GM12878 (cell line): ENCODE measurements at regions not wholly inside any gene's neighbourhood (a gene's known extent, or its start where the extent isn't known, plus 50 kb on each side); places are given as distances from the start of the nearest gene placed in this dataset.

Experiments
- ATAC-seq: fragments of 200-7000 bp; cut with Tn5 transposase; 3 replicates; pipeline ENCODE4 v1.9.1; 2020; ENCODE audit warnings: mild to moderate bottlenecking, moderate library complexity
- BruUV-seq: library from RNA; stranded (reverse); fragments of 400-500 nt; replicated peaks from 2 replicates; lab custom pipeline; 2021; lab: Mats Ljungman, UMichigan
- CTCF ChIA-PET: fragments of 300-600 bp; sonication (Branson Sonifier 250); formaldehyde crosslinking; extraction: SDS; loops from one replicate; lab custom pipeline; 2021; ENCODE audit warnings: inconsistent platforms; lab: Yijun Ruan, JAX
- POLR2A ChIA-PET: fragments of 350-600 bp; formaldehyde crosslinking; extraction: SDS; loops from one replicate; lab custom pipeline; 2021; ENCODE audit warnings: inconsistent platforms; lab: Charles Lee
- RAD21 ChIA-PET: fragments of 300-600 bp; sonication (Branson Sonifier 250); formaldehyde crosslinking; loops from one replicate; lab custom pipeline; 2023; ENCODE audit warnings: antibody characterized with exemption; ENCODE audit not compliant: unreplicated experiment; lab: Charles Lee
- SMC1A ChIA-PET: fragments of 300-600 bp; sonication (Branson Sonifier 250); formaldehyde crosslinking; loops from one replicate; lab custom pipeline; 2023; ENCODE audit not compliant: unreplicated experiment, uncharacterized antibody; lab: Charles Lee
- DNase-seq: peaks from one replicate; pipeline ENCODE4 v3.0.0-alpha.2; 2011; ENCODE audit warnings: low read depth, low spot score
- FAIRE-seq: peaks from 3 replicates; lab custom pipeline; 2011; peaks lifted over from hg19 to GRCh38; lab: Jason Lieb, UNC
- H2AFZ ChIP-seq: 2 replicates; pipeline ENCODE4 v1.6.0; 2011; ENCODE audit warnings: low read depth, low read length, control low read depth; ENCODE audit not compliant: control insufficient read depth
- H3K27ac ChIP-seq: 2 replicates; pipeline ENCODE4 v1.5.1; 2011; ENCODE audit warnings: control low read depth; ENCODE audit not compliant: control insufficient read depth, insufficient read depth
- H3K27me3 ChIP-seq, 2 experiments: replicated peaks in 1 of 2; 2 replicates each; pipeline versions ENCODE4 v1.6.0 to v1.6.1; 2011; ENCODE audit warnings: low read length in 1 of 2; ENCODE audit not compliant: control insufficient read depth in 2 of 2, insufficient read depth in 2 of 2
- H3K36me3 ChIP-seq, 2 experiments: 2 replicates each; pipeline ENCODE4 v1.5.1; 2011; ENCODE audit warnings: low read length in 1 of 2; ENCODE audit not compliant: control insufficient read depth in 2 of 2, insufficient read depth in 2 of 2
- H3K4me1 ChIP-seq: 2 replicates; pipeline ENCODE4 v1.6.1; 2011; ENCODE audit warnings: mild to moderate bottlenecking, low read length, moderate library complexity, mixed read lengths; ENCODE audit not compliant: control insufficient read depth, insufficient read depth
- H3K4me2 ChIP-seq: 2 replicates; pipeline ENCODE4 v1.6.0; 2011; ENCODE audit warnings: control low read depth; ENCODE audit not compliant: control insufficient read depth, insufficient read depth
- H3K4me3 ChIP-seq: fragments of 200-600 bp; sonication (generic); 2 replicates; pipeline ENCODE4 v1.5.1; 2016
- H3K79me2 ChIP-seq: 2 replicates; pipeline ENCODE4 v1.6.0; 2011; ENCODE audit warnings: low read length; ENCODE audit not compliant: control insufficient read depth, insufficient read depth
- H3K9ac ChIP-seq: 2 replicates; pipeline ENCODE4 v1.8.0; 2011; ENCODE audit warnings: low read length, control low read depth, mixed read lengths; ENCODE audit not compliant: control insufficient read depth, insufficient read depth
- H3K9me3 ChIP-seq: replicated peaks from 3 replicates; pipeline ENCODE4 v1.5.1; 2011; ENCODE audit warnings: mild to moderate bottlenecking, low read length; ENCODE audit not compliant: control insufficient read depth, insufficient read depth
- H4K20me1 ChIP-seq: 2 replicates; pipeline ENCODE4 v1.6.0; 2011; ENCODE audit not compliant: control insufficient read depth, insufficient read depth
- ATF3 ChIP-seq: IDR thresholded peaks from 2 replicates; pipeline ENCODE4 v1.6.1; 2011; ENCODE audit warnings: low read depth, mild to moderate bottlenecking, low read length, moderate library complexity, borderline replicate concordance; ENCODE audit errors: extremely low read depth
- ATF7 ChIP-seq: fragments of 450-650 bp; IDR thresholded peaks from 2 replicates; pipeline ENCODE4 v1.6.1; 2016; ENCODE audit warnings: low read depth, mild to moderate bottlenecking
- ELK1 ChIP-seq: IDR thresholded peaks from 2 replicates; pipeline ENCODE4 v1.6.1; 2012; ENCODE audit warnings: low read depth, low read length, improper control_type of control experiment
- IRF3 ChIP-seq: fragments of 450-650 bp; IDR thresholded peaks from 2 replicates; pipeline ENCODE4 v1.6.1; 2014; ENCODE audit warnings: mild to moderate bottlenecking
- RAD21 ChIP-seq: IDR thresholded peaks from 2 replicates; pipeline ENCODE4 v1.6.1; 2011; ENCODE audit warnings: mild to moderate bottlenecking, low read depth, low read length, moderate library complexity; ENCODE audit not compliant: insufficient read depth
- RBBP5 ChIP-seq: fragments of 200-600 bp; sonication (generic); conservative IDR thresholded peaks from 2 replicates; pipeline ENCODE4 v1.6.1; 2016
- SMARCA5 ChIP-seq: fragments of 450-650 bp; IDR thresholded peaks from 2 replicates; pipeline ENCODE4 v1.6.1; 2017; ENCODE audit warnings: mild to moderate bottlenecking
- SMC3 ChIP-seq: IDR thresholded peaks from 2 replicates; pipeline ENCODE4 v1.6.1; 2011; ENCODE audit warnings: low read length, improper control_type of control experiment, borderline replicate concordance
- SREBF2 ChIP-seq: IDR thresholded peaks from 2 replicates; pipeline ENCODE4 v1.6.1; 2012; ENCODE audit warnings: mild to moderate bottlenecking, low read length
- SUPT20H ChIP-seq: IDR thresholded peaks from 2 replicates; pipeline ENCODE4 v1.6.1; 2011; ENCODE audit warnings: low read depth, mild to moderate bottlenecking, low read length, moderate library complexity, borderline replicate concordance; ENCODE audit not compliant: control insufficient read depth
- TAF1 ChIP-seq: IDR thresholded peaks from 2 replicates; pipeline ENCODE4 v1.6.1; 2011; ENCODE audit warnings: mild to moderate bottlenecking, low read depth, low read length, borderline replicate concordance
- TARDBP ChIP-seq: IDR thresholded peaks from 2 replicates; pipeline ENCODE4 v1.6.1; 2016; ENCODE audit warnings: borderline replicate concordance
- ZNF217 ChIP-seq: fragments of 450-650 bp; IDR thresholded peaks from 2 replicates; pipeline ENCODE4 v1.6.1; 2017; ENCODE audit warnings: antibody characterized with exemption, mild to moderate bottlenecking
- ZNF24 ChIP-seq: fragments of 450-650 bp; IDR thresholded peaks from 2 replicates; pipeline ENCODE4 v1.6.1; 2017; ENCODE audit warnings: antibody characterized with exemption, mild to moderate bottlenecking
- ZNF274 ChIP-seq: IDR thresholded peaks from one replicate; pipeline ENCODE4 v1.8.0; 2011; ENCODE audit not compliant: insufficient read length, insufficient read depth
- WGBS: methylation state at CpG from one replicate; pipeline ENCODE4 v1.1.6; 2016; ENCODE audit warnings: low lambda C conversion rate; ENCODE audit not compliant: insufficient replicate concordance, insufficient coverage; ENCODE audit errors: missing lambda C conversion rate; 5-methylcytosine and 5-hydroxymethylcytosine counted together
- in situ Hi-C: fragments of 300-500 bp; cut with MboI; formaldehyde crosslinking; loops from 9 replicates; pipeline ENCODE4 v1.14.3; 2018; ENCODE audit warnings: mixed read lengths
- intact Hi-C: fragments of 100-400 bp; cut with micrococcal nuclease; formaldehyde crosslinking; loops from one replicate; pipeline ENCODE4 v1.14.2; 2022; ENCODE audit not compliant: unreplicated experiment
- TF ChIP-seq, protein P1 (sequence below): IDR thresholded peaks from 2 replicates; pipeline ENCODE4 v1.6.1; 2011; ENCODE audit warnings: borderline replicate concordance, low read depth, mild to moderate bottlenecking, moderate library complexity, mixed read lengths, low read length; ENCODE audit not compliant: insufficient read depth; ENCODE audit errors: extremely low read length

DNA sequence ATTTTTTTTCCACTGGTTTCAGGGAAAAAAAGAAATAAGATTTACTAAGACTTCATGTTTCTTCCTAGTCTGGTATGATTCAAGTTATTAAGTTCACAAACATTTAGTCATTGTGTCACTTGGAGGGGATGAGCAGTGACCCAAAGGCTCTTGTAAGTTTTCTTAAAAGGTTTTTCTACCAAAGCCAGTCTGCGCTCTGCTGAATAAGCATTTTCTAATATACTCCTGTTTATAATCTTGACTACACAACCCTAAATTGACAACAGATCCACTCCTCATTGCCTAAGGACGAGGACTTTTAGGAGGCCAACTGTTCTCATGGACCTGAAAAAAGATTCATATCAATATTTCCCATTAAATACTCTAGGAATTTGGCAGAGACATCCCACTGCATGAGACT lies 161.1 kb upstream of the TLL1 start (continued):
- TF ChIP-seq SUPT20H: no peak
- TF ChIP-seq, all 136 proteins: peak for 0

DNA sequence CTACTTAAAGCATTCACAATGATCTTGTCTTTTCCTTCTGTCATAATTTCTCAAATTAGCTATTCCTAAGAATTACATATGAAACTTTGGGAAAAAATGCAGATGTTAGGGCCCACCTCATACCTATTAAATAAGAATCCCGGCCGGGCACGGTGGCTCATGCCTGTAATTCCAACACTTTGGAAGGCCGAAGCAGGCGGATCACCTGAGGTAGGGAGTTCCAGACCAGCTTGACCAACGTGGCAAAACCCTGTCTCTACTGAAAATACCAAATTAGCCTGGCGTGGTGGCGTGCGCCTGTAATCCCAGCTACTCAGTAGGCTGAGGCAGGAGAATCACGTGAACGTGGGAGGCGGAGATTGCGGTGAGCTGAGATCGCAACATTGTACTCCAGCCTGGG lies 158.4 kb upstream of the TLL1 start:
- ChIA-PET SMC1A (interaction anchor here (0.7 kb wide), 1 partner anchor 15 kb away, joined by 3 read pairs; no protein-coding TSS in a partner anchor), POLR2A (no interaction called here), CTCF (no interaction called here), RAD21 (no interaction called here)
- no peaks in the 10 kb centered on the region for H3K9me3 ChIP-seq
- no peak overlapping the region for H2AFZ ChIP-seq
- H4K20me1 ChIP-seq: no peaks in the 10 kb centered on the region
- H3K27me3 ChIP-seq: no peaks in the 10 kb centered on the region
- H3K4me3 ChIP-seq: no peak overlapping the region
- H3K4me1 ChIP-seq: no peaks in the 10 kb centered on the region
- TF ChIP-seq, protein P1, sequence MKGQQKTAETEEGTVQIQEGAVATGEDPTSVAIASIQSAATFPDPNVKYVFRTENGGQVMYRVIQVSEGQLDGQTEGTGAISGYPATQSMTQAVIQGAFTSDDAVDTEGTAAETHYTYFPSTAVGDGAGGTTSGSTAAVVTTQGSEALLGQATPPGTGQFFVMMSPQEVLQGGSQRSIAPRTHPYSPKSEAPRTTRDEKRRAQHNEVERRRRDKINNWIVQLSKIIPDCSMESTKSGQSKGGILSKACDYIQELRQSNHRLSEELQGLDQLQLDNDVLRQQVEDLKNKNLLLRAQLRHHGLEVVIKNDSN: no peak
- no peak for TF ChIP-seq ZNF24
- TF ChIP-seq ELK1: no peak
- no peak for TF ChIP-seq SREBF2
- TF ChIP-seq SMC3: no peak
- no peak for TF ChIP-seq ATF7
- no peak for TF ChIP-seq ATF3
- TF ChIP-seq ZNF217: no peak
- no peak for TF ChIP-seq IRF3
- no peak for TF ChIP-seq RAD21
- no peak for TF ChIP-seq TARDBP
- TF ChIP-seq SMARCA5: no peak
- no peak for TF ChIP-seq RBBP5
- TF ChIP-seq ZNF274: no peak
- TF ChIP-seq TAF1: no peak
- H3K36me3 ChIP-seq: no peaks in the 10 kb centered on the region
- no peak for FAIRE-seq
- H3K4me2 ChIP-seq: no peak overlapping the region
- no peaks in the 10 kb centered on the region for H3K79me2 ChIP-seq
- BruUV-seq: no TSS peak
- WGBS: 50% methylated on average over 14 of the region's 14 CpGs
- H3K9ac ChIP-seq: no peak overlapping the region
- in situ Hi-C loops: no loop called here
- no peak for ATAC-seq
- intact Hi-C loops: no loop called here
- H3K27ac ChIP-seq: no peak overlapping the region
- no peak for DNase-seq
